ENCODE measurements at regions not wholly inside any gene's neighbourhood (a gene's known extent, or its start where the extent isn't known, plus 50 kb on each side); places are given as distances from the start of the nearest gene placed in this dataset.

GRCh38 chr10:10591715-10592341 lies 425.8 kb upstream of the CELF2 start:
- DNase-seq (ENCODE audit: low read depth) = no peak
- no peak overlapping the region for H2AFZ ChIP-seq (ENCODE audit: low read depth, low read length)
- no peak overlapping the region for H3K4me3 Mint-ChIP-seq (ENCODE audit: unreplicated experiment)
- no peak overlapping the region for H3K9ac ChIP-seq (ENCODE audit: low read length)
- H3K27ac Mint-ChIP-seq (ENCODE audit: unreplicated experiment) = no peak overlapping the region
- no peaks in the 10 kb centered on the region for H4K20me1 ChIP-seq (ENCODE audit: insufficient read depth, low read length)
- FAIRE-seq = no peak
- no peak overlapping the region for H3K4me2 ChIP-seq (ENCODE audit: low read length)
- no peaks in the 10 kb centered on the region for H3K36me3 Mint-ChIP-seq (ENCODE audit: low read depth, unreplicated experiment)
- H3K9me3 ChIP-seq (ENCODE audit: insufficient read depth, low read depth, low read length) = no peaks in the 10 kb centered on the region
- peaks cover 5% of the 10 kb centered on the region for H3K9me3 Mint-ChIP-seq (ENCODE audit: unreplicated experiment)
- H3K27ac ChIP-seq (ENCODE audit: low read depth, low read length) = no peak overlapping the region
- H3K4me3 ChIP-seq (ENCODE audit: insufficient read depth, low read depth, low read length) = no peak overlapping the region
- no peak for TF ChIP-seq EZH2 (IDR thresholded peaks at IDR 0.05; ENCODE audit: insufficient read depth, low read length)
- TF ChIP-seq, protein P1, sequence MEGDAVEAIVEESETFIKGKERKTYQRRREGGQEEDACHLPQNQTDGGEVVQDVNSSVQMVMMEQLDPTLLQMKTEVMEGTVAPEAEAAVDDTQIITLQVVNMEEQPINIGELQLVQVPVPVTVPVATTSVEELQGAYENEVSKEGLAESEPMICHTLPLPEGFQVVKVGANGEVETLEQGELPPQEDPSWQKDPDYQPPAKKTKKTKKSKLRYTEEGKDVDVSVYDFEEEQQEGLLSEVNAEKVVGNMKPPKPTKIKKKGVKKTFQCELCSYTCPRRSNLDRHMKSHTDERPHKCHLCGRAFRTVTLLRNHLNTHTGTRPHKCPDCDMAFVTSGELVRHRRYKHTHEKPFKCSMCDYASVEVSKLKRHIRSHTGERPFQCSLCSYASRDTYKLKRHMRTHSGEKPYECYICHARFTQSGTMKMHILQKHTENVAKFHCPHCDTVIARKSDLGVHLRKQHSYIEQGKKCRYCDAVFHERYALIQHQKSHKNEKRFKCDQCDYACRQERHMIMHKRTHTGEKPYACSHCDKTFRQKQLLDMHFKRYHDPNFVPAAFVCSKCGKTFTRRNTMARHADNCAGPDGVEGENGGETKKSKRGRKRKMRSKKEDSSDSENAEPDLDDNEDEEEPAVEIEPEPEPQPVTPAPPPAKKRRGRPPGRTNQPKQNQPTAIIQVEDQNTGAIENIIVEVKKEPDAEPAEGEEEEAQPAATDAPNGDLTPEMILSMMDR (IDR thresholded peaks at IDR 0.05; ENCODE audit: insufficient read depth, low read depth, low read length) = no peak
- peaks cover 5% of the 10 kb centered on the region for H3K4me1 ChIP-seq (ENCODE audit: insufficient read depth, low read length)
- H3K79me2 ChIP-seq (ENCODE audit: insufficient read depth, low read length) = no peaks in the 10 kb centered on the region
- no peaks in the 10 kb centered on the region for H3K36me3 ChIP-seq (ENCODE audit: insufficient read depth, low read length)
- peaks cover 26% of the 10 kb centered on the region for H3K4me1 Mint-ChIP-seq (ENCODE audit: low read depth, unreplicated experiment)
- peaks cover 3% of the 10 kb centered on the region for H3K27me3 ChIP-seq (ENCODE audit: insufficient read depth, low read length)
- peaks cover 3% of the 10 kb centered on the region for H3K27me3 Mint-ChIP-seq (ENCODE audit: low read depth, unreplicated experiment)

- Histone ChIP-seq H3K27me3 (ENCODE audit: insufficient read depth, low read length) (peaks cover 7% of the 10 kb centered on the region), H3K36me3 (ENCODE audit: insufficient read depth, low read length) (no peaks in the 10 kb centered on the region), H3K9ac (ENCODE audit: low read length) (no peak overlapping the region), H3K79me2 (ENCODE audit: insufficient read depth, low read length) (no peaks in the 10 kb centered on the region), H2AFZ (ENCODE audit: low read depth, low read length) (no peak overlapping the region), H3K27ac (ENCODE audit: low read depth, low read length) (no peak overlapping the region), H4K20me1 (ENCODE audit: insufficient read depth, low read length) (no peaks in the 10 kb centered on the region), H3K4me3 (ENCODE audit: insufficient read depth, low read depth, low read length) (no peak overlapping the region), H3K9me3 (ENCODE audit: insufficient read depth, low read depth, low read length) (no peaks in the 10 kb centered on the region), H3K4me1 (ENCODE audit: insufficient read depth, low read length) (no peaks in the 10 kb centered on the region), H3K4me2 (ENCODE audit: low read length) (no peak overlapping the region)
- Mint-ChIP-seq H3K27me3 (ENCODE audit: low read depth, unreplicated experiment) (peaks cover 4% of the 10 kb centered on the region), H3K4me1 (ENCODE audit: low read depth, unreplicated experiment) (peaks cover 4% of the 10 kb centered on the region), H3K4me3 (ENCODE audit: unreplicated experiment) (no peak overlapping the region), H3K36me3 (ENCODE audit: low read depth, unreplicated experiment) (no peaks in the 10 kb centered on the region), H3K27ac (ENCODE audit: unreplicated experiment) (no peak overlapping the region), H3K9me3 (ENCODE audit: unreplicated experiment) (peaks cover 5% of the 10 kb centered on the region)
- DNase-seq (ENCODE audit: low read depth) (no peak), FAIRE-seq (no peak)
- TF ChIP-seq, protein P1 (IDR thresholded peaks at IDR 0.05; ENCODE audit: insufficient read depth, low read depth, low read length) = no peak
- TF ChIP-seq EZH2 (IDR thresholded peaks at IDR 0.05; ENCODE audit: insufficient read depth, low read length) = no peak
These were observed 421.4 kb upstream of the CELF2 start for GRCh38 chr10:10596256-10596655.

- H3K36me3 ChIP-seq (ENCODE audit: insufficient read depth, low read length) = no peaks in the 10 kb centered on the region
- no peaks in the 10 kb centered on the region for H3K9me3 ChIP-seq (ENCODE audit: insufficient read depth, low read depth, low read length)
- Mint-ChIP-seq H3K27me3 (ENCODE audit: low read depth, unreplicated experiment) (peaks cover 4% of the 10 kb centered on the region), H3K36me3 (ENCODE audit: low read depth, unreplicated experiment) (no peaks in the 10 kb centered on the region), H3K4me1 (ENCODE audit: low read depth, unreplicated experiment) (peaks cover 4% of the 10 kb centered on the region), H3K27ac (ENCODE audit: unreplicated experiment) (no peak overlapping the region), H3K9me3 (ENCODE audit: unreplicated experiment) (peaks cover 5% of the 10 kb centered on the region), H3K4me3 (ENCODE audit: unreplicated experiment) (no peak overlapping the region)
- DNase-seq (ENCODE audit: low read depth) = no peak
- H2AFZ ChIP-seq (ENCODE audit: low read depth, low read length) = no peak overlapping the region
- H3K4me3 ChIP-seq (ENCODE audit: insufficient read depth, low read depth, low read length) = no peak overlapping the region
- H3K9ac ChIP-seq (ENCODE audit: low read length) = no peak overlapping the region
- no peak for FAIRE-seq
- H3K4me1 ChIP-seq (ENCODE audit: insufficient read depth, low read length) = no peaks in the 10 kb centered on the region
- H3K27me3 ChIP-seq (ENCODE audit: insufficient read depth, low read length) = peaks cover 4% of the 10 kb centered on the region
- no peaks in the 10 kb centered on the region for H3K79me2 ChIP-seq (ENCODE audit: insufficient read depth, low read length)
- no peaks in the 10 kb centered on the region for H4K20me1 ChIP-seq (ENCODE audit: insufficient read depth, low read length)
- TF ChIP-seq, protein P1 (IDR thresholded peaks at IDR 0.05; ENCODE audit: insufficient read depth, low read depth, low read length) = no peak
- TF ChIP-seq EZH2 (IDR thresholded peaks at IDR 0.05; ENCODE audit: insufficient read depth, low read length) = no peak
- no peak overlapping the region for H3K4me2 ChIP-seq (ENCODE audit: low read length)
- H3K27ac ChIP-seq (ENCODE audit: low read depth, low read length) = no peak overlapping the region
These were observed 419.4 kb upstream of the CELF2 start for GRCh38 chr10:10598297-10598696.
